ENCODE measurements at regions not wholly inside any gene's neighbourhood (a gene's known extent, or its start where the extent isn't known, plus 50 kb on each side); places are given as distances from the start of the nearest gene placed in this dataset.

DNA sequence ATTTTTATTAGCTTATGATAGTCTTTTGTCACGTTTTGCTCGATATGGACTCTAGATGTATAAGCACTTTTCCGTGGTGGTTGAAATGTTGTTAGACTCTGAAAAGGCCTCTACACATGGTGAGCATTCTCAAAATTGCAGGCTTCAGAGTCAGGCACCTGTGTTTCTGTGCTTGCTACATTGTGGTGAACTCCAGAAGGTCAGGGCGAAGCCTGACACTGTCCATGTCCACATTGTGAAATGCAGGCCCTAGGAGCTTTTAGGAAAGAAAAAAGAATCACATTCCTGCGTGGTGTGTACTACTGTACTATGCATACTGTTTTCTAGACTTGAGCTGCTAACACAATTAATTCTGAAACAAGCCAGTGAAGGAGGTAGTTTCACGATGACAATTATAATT lies 86.3 kb downstream of the HS3ST1 start:
- Mint-ChIP-seq H3K27ac (no peak overlapping the region), H3K9me3 (no peaks in the 10 kb centered on the region), H3K36me3 (ENCODE audit: low read depth) (no peaks in the 10 kb centered on the region), H3K4me3 (no peak overlapping the region), H3K27me3 (no peaks in the 10 kb centered on the region), H3K4me1 (ENCODE audit: low read depth) (peaks cover 21% of the 10 kb centered on the region)
- intact Hi-C loops (cut with micrococcal nuclease), result no loop called here

- Mint-ChIP-seq H3K27me3 (no peaks in the 10 kb centered on the region), H3K27ac (no peak overlapping the region), H3K9me3 (no peaks in the 10 kb centered on the region), H3K36me3 (ENCODE audit: low read depth) (no peaks in the 10 kb centered on the region), H3K4me3 (no peak overlapping the region), H3K4me1 (ENCODE audit: low read depth) (peaks cover 21% of the 10 kb centered on the region)
- intact Hi-C loops (cut with micrococcal nuclease), result no loop called here
These were observed 87.2 kb downstream of the HS3ST1 start for GRCh38 chr4:11341337-11342043.

DNA sequence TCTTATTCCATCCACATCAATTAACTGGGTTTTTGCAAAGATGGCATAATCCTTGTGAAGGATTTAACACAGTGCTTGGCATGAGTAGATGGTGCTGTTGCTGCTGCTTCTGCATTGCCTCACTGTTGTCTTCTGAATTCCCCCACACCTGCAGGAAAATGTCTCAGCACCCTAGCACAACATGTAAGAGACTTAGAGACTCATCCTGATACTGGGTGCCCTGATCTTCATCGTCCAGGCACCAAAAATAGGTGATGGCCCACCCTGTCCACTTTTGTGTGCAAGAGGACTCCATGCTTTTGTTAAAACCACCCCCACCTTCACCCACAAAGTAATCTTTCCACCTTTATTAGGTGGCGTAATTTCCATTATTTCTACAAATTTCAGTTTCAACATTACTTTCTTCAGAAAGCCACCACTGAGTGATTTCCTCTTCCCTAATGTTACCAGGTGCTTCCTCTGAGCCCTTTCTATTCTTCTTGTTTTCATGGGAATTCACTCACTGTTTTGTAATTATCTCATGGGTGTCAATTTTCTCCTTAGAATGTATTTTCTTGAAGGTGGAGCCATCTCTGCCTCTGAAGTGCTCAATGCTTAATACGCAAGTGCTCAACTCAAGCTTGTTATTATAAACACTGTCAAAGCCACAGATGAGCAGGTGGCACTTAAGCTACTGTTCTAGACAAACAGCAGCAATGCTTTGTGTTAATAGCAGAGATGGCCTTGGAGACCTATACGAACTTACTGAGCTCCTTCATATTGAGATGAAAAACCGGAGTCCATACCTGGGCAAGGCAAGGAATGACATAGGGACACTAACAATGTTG lies 89.5 kb downstream of the HS3ST1 start:
- intact Hi-C loops (cut with micrococcal nuclease), result no loop called here
- Mint-ChIP-seq H3K27ac (no peak overlapping the region), H3K36me3 (ENCODE audit: low read depth) (no peaks in the 10 kb centered on the region), H3K9me3 (no peaks in the 10 kb centered on the region), H3K4me1 (ENCODE audit: low read depth) (peaks cover 21% of the 10 kb centered on the region), H3K4me3 (no peak overlapping the region), H3K27me3 (no peaks in the 10 kb centered on the region)

DNA sequence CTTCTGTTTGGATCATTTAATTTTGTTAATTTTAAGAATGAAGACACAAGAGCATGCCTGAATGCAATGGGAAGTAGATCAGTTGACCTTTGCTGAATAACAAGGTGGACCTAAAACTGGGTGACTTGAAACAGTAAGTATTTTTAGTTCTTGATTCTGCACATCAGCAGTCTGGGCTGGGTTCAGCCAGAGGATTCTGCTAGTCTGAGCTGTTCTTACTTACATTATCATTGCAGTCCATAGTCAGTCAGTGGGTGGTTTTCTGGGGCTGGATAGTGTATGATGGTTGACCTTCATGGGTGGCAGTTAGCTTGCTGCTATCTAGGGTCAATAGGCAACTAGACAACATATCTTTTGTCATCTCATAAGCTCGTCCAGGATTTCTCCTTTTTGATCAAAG lies 91.4 kb downstream of the HS3ST1 start:
- Mint-ChIP-seq H3K27me3 (no peaks in the 10 kb centered on the region), H3K4me1 (ENCODE audit: low read depth) (peaks cover 21% of the 10 kb centered on the region), H3K9me3 (no peaks in the 10 kb centered on the region), H3K36me3 (ENCODE audit: low read depth) (no peaks in the 10 kb centered on the region), H3K4me3 (no peak overlapping the region), H3K27ac (no peak overlapping the region)
- intact Hi-C loops (cut with micrococcal nuclease), result no loop called here

GRCh38 chr4:11336435-11336834 lies 92.3 kb downstream of the HS3ST1 start:
- Mint-ChIP-seq H3K36me3 (ENCODE audit: low read depth) (no peaks in the 10 kb centered on the region), H3K4me3 (no peak overlapping the region), H3K27ac (no peak overlapping the region), H3K9me3 (no peaks in the 10 kb centered on the region), H3K4me1 (ENCODE audit: low read depth) (peaks cover 14% of the 10 kb centered on the region), H3K27me3 (no peaks in the 10 kb centered on the region)
- intact Hi-C loops (cut with micrococcal nuclease), result no loop called here

GRCh38 chr4:11334887-11335286 lies 93.8 kb downstream of the HS3ST1 start:
- intact Hi-C loops (cut with micrococcal nuclease), result no loop called here
- H3K27ac Mint-ChIP-seq, result no peak overlapping the region
- H3K9me3 Mint-ChIP-seq, result no peaks in the 10 kb centered on the region
- no peak overlapping the region for H3K4me3 Mint-ChIP-seq
- H3K27me3 Mint-ChIP-seq, result no peaks in the 10 kb centered on the region
- no peaks in the 10 kb centered on the region for H3K36me3 Mint-ChIP-seq (ENCODE audit: low read depth)
- peaks cover 7% of the 10 kb centered on the region for H3K4me1 Mint-ChIP-seq (ENCODE audit: low read depth)

DNA sequence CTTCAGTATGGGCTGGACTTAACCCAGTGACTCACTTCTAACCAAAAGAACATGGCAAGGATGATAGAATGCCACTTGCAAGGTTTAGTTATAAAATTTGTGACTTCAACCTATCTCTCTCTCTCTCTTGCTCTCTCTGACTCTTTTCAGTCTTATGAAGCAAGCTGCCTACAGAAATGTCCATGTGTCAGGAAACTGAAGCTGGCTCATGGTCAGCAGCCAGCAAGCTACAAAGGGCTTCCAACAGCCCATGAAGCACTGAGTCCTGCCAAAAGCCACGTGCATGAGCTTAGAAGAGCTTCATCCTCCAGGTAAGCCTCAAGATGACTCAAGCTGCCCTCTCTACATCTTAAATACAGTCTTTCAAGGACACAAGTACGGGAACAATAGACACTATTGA lies 100.3 kb downstream of the HS3ST1 start:
- Mint-ChIP-seq H3K4me1 (ENCODE audit: low read depth) (no peaks in the 10 kb centered on the region), H3K27ac (no peak overlapping the region), H3K9me3 (peaks cover 17% of the 10 kb centered on the region), H3K27me3 (no peaks in the 10 kb centered on the region), H3K36me3 (ENCODE audit: low read depth) (no peaks in the 10 kb centered on the region), H3K4me3 (no peak overlapping the region)
- intact Hi-C loops (cut with micrococcal nuclease), result no loop called here

- intact Hi-C loops (cut with micrococcal nuclease), result no loop called here
- H3K9me3 Mint-ChIP-seq, result peaks cover 41% of the 10 kb centered on the region
- no peak overlapping the region for H3K4me3 Mint-ChIP-seq
- H3K27me3 Mint-ChIP-seq, result no peaks in the 10 kb centered on the region
- H3K4me1 Mint-ChIP-seq (ENCODE audit: low read depth), result no peaks in the 10 kb centered on the region
- no peaks in the 10 kb centered on the region for H3K36me3 Mint-ChIP-seq (ENCODE audit: low read depth)
- H3K27ac Mint-ChIP-seq, result no peak overlapping the region
These were observed 102.7 kb downstream of the HS3ST1 start for GRCh38 chr4:11326021-11326420.

DNA sequence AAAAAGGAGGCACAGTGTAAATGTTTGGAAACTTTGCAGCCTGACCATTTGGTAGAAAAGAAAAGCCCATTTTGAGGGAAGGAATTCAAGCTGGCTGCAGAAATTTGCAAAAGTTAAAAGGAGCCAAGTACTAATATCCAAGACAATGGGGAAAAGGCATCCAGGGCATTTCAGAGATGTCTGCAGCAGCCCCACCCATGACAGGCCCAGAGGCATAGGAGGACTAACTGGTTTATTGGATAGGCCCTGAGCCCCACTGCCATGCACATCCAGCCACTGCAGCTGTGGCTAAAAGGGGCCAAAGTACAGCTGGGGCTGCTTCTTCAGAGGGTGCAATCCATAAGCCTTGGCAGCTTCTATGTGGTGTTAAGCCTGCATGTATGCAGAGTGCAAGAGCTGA lies 104.9 kb downstream of the HS3ST1 start:
- H3K27ac Mint-ChIP-seq, result no peak overlapping the region
- H3K4me3 Mint-ChIP-seq, result no peak overlapping the region
- H3K9me3 Mint-ChIP-seq, result peaks cover 41% of the 10 kb centered on the region
- no peaks in the 10 kb centered on the region for H3K36me3 Mint-ChIP-seq (ENCODE audit: low read depth)
- no peaks in the 10 kb centered on the region for H3K27me3 Mint-ChIP-seq
- no peaks in the 10 kb centered on the region for H3K4me1 Mint-ChIP-seq (ENCODE audit: low read depth)
- intact Hi-C loops (cut with micrococcal nuclease), result no loop called here

DNA sequence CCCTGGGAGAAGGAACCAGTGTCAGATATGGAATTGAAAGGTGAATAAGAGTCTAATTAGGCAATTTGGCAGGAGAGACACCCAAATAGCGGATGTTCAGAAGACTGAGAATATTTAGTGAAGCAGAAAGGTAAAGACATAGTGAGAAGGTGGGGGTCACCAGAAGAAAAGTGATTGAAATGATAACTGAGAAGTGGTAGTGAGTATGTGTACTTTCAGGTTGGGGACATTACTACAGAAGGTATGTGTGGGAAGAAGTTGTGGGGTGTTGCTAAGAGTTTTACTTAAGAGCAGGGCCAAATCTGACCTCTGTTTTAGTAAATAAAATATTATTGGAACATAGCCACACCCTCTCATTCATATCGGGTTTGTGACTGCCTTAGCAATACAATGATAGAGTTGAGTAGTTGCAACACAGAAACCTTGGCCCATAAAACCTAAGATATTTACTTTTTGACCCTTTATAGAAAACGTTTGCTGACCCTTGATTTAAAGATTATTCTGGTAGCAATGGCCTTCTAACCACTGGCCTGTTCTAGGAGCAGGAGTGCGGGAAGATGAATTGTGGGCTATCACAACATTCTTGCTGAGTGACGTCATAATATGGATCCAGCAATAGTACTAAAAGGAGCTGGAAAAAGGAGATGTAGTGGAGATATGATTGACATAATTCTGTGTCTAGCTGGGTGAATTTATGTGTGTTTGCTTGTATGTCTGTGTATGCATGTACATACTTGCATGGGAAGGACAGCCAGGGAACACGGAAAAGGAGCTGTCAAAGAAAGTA lies 115.3 kb downstream of the HS3ST1 start:
- no peaks in the 10 kb centered on the region for H3K27me3 Mint-ChIP-seq
- intact Hi-C loops (cut with micrococcal nuclease), result no loop called here
- H3K4me3 Mint-ChIP-seq, result no peak overlapping the region
- H3K27ac Mint-ChIP-seq, result no peak overlapping the region
- peaks cover 43% of the 10 kb centered on the region for H3K9me3 Mint-ChIP-seq
- no peaks in the 10 kb centered on the region for H3K36me3 Mint-ChIP-seq (ENCODE audit: low read depth)
- no peaks in the 10 kb centered on the region for H3K4me1 Mint-ChIP-seq (ENCODE audit: low read depth)

DNA sequence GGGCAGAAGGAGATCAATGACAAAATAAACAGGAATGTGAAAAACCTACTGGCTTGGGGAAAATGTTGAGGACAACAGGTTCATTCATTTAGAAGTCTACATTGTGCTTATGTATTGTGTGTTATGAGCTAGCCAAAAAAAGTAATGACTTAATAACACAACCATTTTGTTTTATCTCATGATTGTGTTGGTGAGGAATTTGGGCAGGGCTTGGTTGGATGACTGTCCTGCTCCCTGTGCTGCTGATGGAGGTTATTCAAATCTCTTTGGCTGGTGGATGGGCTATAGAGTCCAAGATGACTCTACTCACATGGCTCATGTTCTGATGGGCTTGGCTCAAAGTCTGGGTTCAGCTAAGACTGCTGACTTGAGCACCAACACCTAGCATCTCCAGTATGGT lies 116.3 kb downstream of the HS3ST1 start:
- intact Hi-C loops (cut with micrococcal nuclease), result no loop called here
- Mint-ChIP-seq H3K4me3 (no peak overlapping the region), H3K4me1 (ENCODE audit: low read depth) (no peaks in the 10 kb centered on the region), H3K27me3 (no peaks in the 10 kb centered on the region), H3K27ac (no peak overlapping the region), H3K9me3 (peaks cover 39% of the 10 kb centered on the region), H3K36me3 (ENCODE audit: low read depth) (no peaks in the 10 kb centered on the region)

- H3K4me3 Mint-ChIP-seq, result no peak overlapping the region
- H3K27ac Mint-ChIP-seq, result no peak overlapping the region
- no peaks in the 10 kb centered on the region for H3K36me3 Mint-ChIP-seq (ENCODE audit: low read depth)
- H3K27me3 Mint-ChIP-seq, result no peaks in the 10 kb centered on the region
- H3K4me1 Mint-ChIP-seq (ENCODE audit: low read depth), result no peaks in the 10 kb centered on the region
- peaks cover 8% of the 10 kb centered on the region for H3K9me3 Mint-ChIP-seq
- intact Hi-C loops (cut with micrococcal nuclease), result no loop called here
These were observed 127.5 kb downstream of the HS3ST1 start for GRCh38 chr4:11301075-11301660.

GRCh38 chr4:11299836-11300235 lies 128.9 kb downstream of the HS3ST1 start:
- Mint-ChIP-seq H3K36me3 (ENCODE audit: low read depth) (no peaks in the 10 kb centered on the region), H3K27me3 (no peaks in the 10 kb centered on the region), H3K9me3 (no peaks in the 10 kb centered on the region), H3K27ac (no peak overlapping the region), H3K4me1 (ENCODE audit: low read depth) (no peaks in the 10 kb centered on the region), H3K4me3 (no peak overlapping the region)
- intact Hi-C loops (cut with micrococcal nuclease), result no loop called here

DNA sequence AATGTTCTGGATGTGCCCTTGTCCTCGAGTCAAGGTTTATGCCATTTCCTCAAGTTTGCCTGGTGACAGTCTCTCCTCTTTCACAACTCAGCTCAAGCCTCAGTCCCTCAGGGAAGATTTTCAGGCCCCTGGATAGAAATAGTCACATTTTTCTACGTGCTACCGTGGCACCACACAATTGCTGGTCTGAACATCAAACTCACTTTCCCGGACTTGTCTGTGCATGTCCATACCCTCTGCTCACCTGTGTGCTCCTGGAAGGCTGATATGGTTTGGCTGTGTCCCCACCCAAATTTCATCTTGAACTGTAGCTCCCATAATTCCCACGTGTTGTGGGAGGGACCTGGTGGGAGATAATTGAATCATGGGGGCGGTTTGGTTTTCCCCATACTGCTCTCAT lies 129.7 kb downstream of the HS3ST1 start:
- no peak overlapping the region for H3K27ac Mint-ChIP-seq
- no peaks in the 10 kb centered on the region for H3K27me3 Mint-ChIP-seq
- intact Hi-C loops (cut with micrococcal nuclease), result no loop called here
- no peaks in the 10 kb centered on the region for H3K9me3 Mint-ChIP-seq
- no peaks in the 10 kb centered on the region for H3K4me1 Mint-ChIP-seq (ENCODE audit: low read depth)
- H3K4me3 Mint-ChIP-seq, result no peak overlapping the region
- no peaks in the 10 kb centered on the region for H3K36me3 Mint-ChIP-seq (ENCODE audit: low read depth)
